H9 (cell line): ENCODE measurements at regions not wholly inside any gene's neighbourhood (a gene's known extent, or its start where the extent isn't known, plus 50 kb on each side); places are given as distances from the start of the nearest gene placed in this dataset.

Source experiments
- DNase-seq: peaks from one replicate; pipeline ENCODE4 v3.0.0-alpha.2; 2017
- H2AFZ ChIP-seq: one replicate; pipeline ENCODE4 v1.6.1; 2013; ENCODE audit warnings: mild to moderate bottlenecking, low read length, control low read depth, moderate library complexity
- H2AK5ac ChIP-seq: 2 replicates; pipeline ENCODE4 v1.6.1; 2013; ENCODE audit warnings: low read length, control low read depth, mixed read lengths; ENCODE audit not compliant: insufficient read length
- H2BK120ac ChIP-seq: one replicate; pipeline ENCODE4 v1.6.1; 2013; ENCODE audit warnings: low read depth, mild to moderate bottlenecking, low read length, control low read depth, inconsistent platforms; ENCODE audit not compliant: poor library complexity, severe bottlenecking
- H2BK12ac ChIP-seq: 2 replicates; pipeline ENCODE4 v1.6.1; 2013; ENCODE audit warnings: low read length, control low read depth, mixed read lengths, low read depth; ENCODE audit not compliant: insufficient read length
- H2BK15ac ChIP-seq: 2 replicates; pipeline ENCODE4 v1.6.1; 2013; ENCODE audit warnings: low read depth, low read length, control low read depth
- H2BK20ac ChIP-seq: one replicate; pipeline ENCODE4 v1.6.1; 2013; ENCODE audit warnings: low read depth, mild to moderate bottlenecking, low read length, control low read depth, inconsistent platforms; ENCODE audit not compliant: poor library complexity, severe bottlenecking
- H2BK5ac ChIP-seq: 2 replicates; pipeline ENCODE4 v1.6.1; 2013; ENCODE audit warnings: low read length, control low read depth, mixed read lengths; ENCODE audit not compliant: insufficient read length
- H3K14ac ChIP-seq: 2 replicates; pipeline ENCODE4 v1.6.1; 2013; ENCODE audit warnings: low read length, control low read depth; ENCODE audit not compliant: insufficient read depth
- H3K18ac ChIP-seq: 2 replicates; pipeline ENCODE4 v1.6.1; 2013; ENCODE audit warnings: low read depth, mild to moderate bottlenecking, mixed read lengths, low read length, control low read depth; ENCODE audit not compliant: insufficient read length
- H3K23ac ChIP-seq: 2 replicates; pipeline ENCODE4 v1.6.1; 2013; ENCODE audit warnings: low read length, control low read depth, mixed read lengths, low read depth; ENCODE audit not compliant: insufficient read length
- H3K23me2 ChIP-seq: 2 replicates; pipeline ENCODE4 v1.6.1; 2013; ENCODE audit warnings: low read depth, mild to moderate bottlenecking, mixed read lengths, low read length, control low read depth; ENCODE audit not compliant: insufficient read length, poor library complexity, severe bottlenecking
- H3K27ac ChIP-seq: 2 replicates; pipeline ENCODE4 v1.5.1; 2013; ENCODE audit warnings: low read length, control low read depth, mixed read lengths, low read depth; ENCODE audit not compliant: insufficient read length
- H3K27me3 ChIP-seq: 2 replicates; pipeline ENCODE4 v1.6.1; 2013; ENCODE audit warnings: low read length, control low read depth, inconsistent platforms; ENCODE audit not compliant: insufficient read depth
- H3K4ac ChIP-seq: 2 replicates; pipeline ENCODE4 v1.6.1; 2013; ENCODE audit warnings: low read depth, mild to moderate bottlenecking, control low read depth, inconsistent platforms, low read length, moderate library complexity
- H3K4me1 ChIP-seq: 2 replicates; pipeline ENCODE4 v1.6.1; 2013; ENCODE audit warnings: low read length, control low read depth, inconsistent platforms; ENCODE audit not compliant: insufficient read depth
- H3K4me2 ChIP-seq: 2 replicates; pipeline ENCODE4 v1.6.1; 2013; ENCODE audit warnings: low read length, control low read depth, mixed read lengths; ENCODE audit not compliant: insufficient read length, insufficient read depth
- H3K56ac ChIP-seq: 2 replicates; pipeline ENCODE4 v1.6.1; 2013; ENCODE audit warnings: low read depth, mild to moderate bottlenecking, mixed read lengths, low read length, control low read depth; ENCODE audit not compliant: insufficient read length
- H3K79me1 ChIP-seq: 2 replicates; pipeline ENCODE4 v1.6.1; 2013; ENCODE audit warnings: low read depth, mild to moderate bottlenecking, moderate library complexity, low read length, control low read depth, inconsistent platforms; ENCODE audit not compliant: insufficient read depth, poor library complexity, severe bottlenecking
- H3K79me2 ChIP-seq: 2 replicates; pipeline ENCODE4 v1.6.1; 2013; ENCODE audit warnings: low read length, control low read depth, inconsistent platforms; ENCODE audit not compliant: insufficient read depth
- H3K9ac ChIP-seq: 2 replicates; pipeline ENCODE4 v1.6.1; 2013; ENCODE audit warnings: low read length, control low read depth, mixed read lengths; ENCODE audit not compliant: insufficient read length; ENCODE audit errors: extremely low read depth
- H3K9me3 ChIP-seq: one replicate; pipeline ENCODE4 v1.6.1; 2013; ENCODE audit warnings: low read depth, low read length, inconsistent platforms; ENCODE audit not compliant: control insufficient read depth
- H3T11ph ChIP-seq: one replicate; pipeline ENCODE4 v1.6.1; 2013; ENCODE audit warnings: mild to moderate bottlenecking, low read length, control low read depth, inconsistent platforms
- H4K20me1 ChIP-seq: one replicate; pipeline ENCODE4 v1.6.1; 2013; ENCODE audit not compliant: control insufficient read depth, insufficient read length, insufficient read depth
- H4K5ac ChIP-seq: 2 replicates; pipeline ENCODE4 v1.6.1; 2013; ENCODE audit warnings: low read depth, mild to moderate bottlenecking, mixed read lengths, low read length, control low read depth; ENCODE audit not compliant: insufficient read length
- H4K8ac ChIP-seq: replicated peaks from 2 replicates; pipeline ENCODE4 v1.6.1; 2013; ENCODE audit warnings: low read length, control low read depth, mixed read lengths, low read depth; ENCODE audit not compliant: insufficient read length
- H4K91ac ChIP-seq: 2 replicates; pipeline ENCODE4 v1.6.1; 2013; ENCODE audit warnings: low read depth, mild to moderate bottlenecking, moderate library complexity, mixed read lengths, low read length, control low read depth; ENCODE audit not compliant: insufficient read length
- H3K27ac Mint-ChIP-seq, 3 experiments: 2 replicates in 2 of 3; 3 replicates in 1 of 3; pipeline ENCODE4 v1.8.0; 2020 to 2021; ENCODE audit warnings: mixed read lengths in 3 of 3, mild to moderate bottlenecking in 1 of 3, moderate library complexity in 1 of 3
- H3K27me3 Mint-ChIP-seq: 2 replicates; pipeline ENCODE4 v1.8.0; 2021; ENCODE audit warnings: low read depth, mild to moderate bottlenecking, moderate library complexity, mixed read lengths
- H3K36me3 Mint-ChIP-seq, 3 experiments: 2 replicates in 2 of 3; 3 replicates in 1 of 3; pipeline ENCODE4 v1.8.0; 2020 to 2021; ENCODE audit warnings: low read depth in 3 of 3, mixed read lengths in 3 of 3; ENCODE audit not compliant: insufficient read depth in 1 of 3
- H3K4me1 Mint-ChIP-seq, 2 experiments: 2 replicates each; pipeline ENCODE4 v1.8.0; 2020; ENCODE audit warnings: mixed read lengths in 2 of 2
- H3K4me3 Mint-ChIP-seq, 2 experiments: 2 replicates in 1 of 2; 3 replicates in 1 of 2; pipeline ENCODE4 v1.8.0; 2020 to 2021; ENCODE audit warnings: mild to moderate bottlenecking in 2 of 2, mixed read lengths in 2 of 2, moderate library complexity in 1 of 2
- H3K9me3 Mint-ChIP-seq, 2 experiments: 2 replicates in 1 of 2; 3 replicates in 1 of 2; pipeline ENCODE4 v1.8.0; 2020; ENCODE audit warnings: mild to moderate bottlenecking in 2 of 2, mixed read lengths in 2 of 2, moderate library complexity in 1 of 2
- WGBS: extraction: QIAGEN DNeasy Blood & Tissue Kit; methylation state at CpG from one replicate; pipeline ENCODE4 v1.1.7; 2013; ENCODE audit warnings: missing lambda C conversion rate, low lambda C conversion rate, mixed read lengths; ENCODE audit not compliant: insufficient read length; ENCODE audit errors: extremely low coverage; 5-methylcytosine and 5-hydroxymethylcytosine counted together
- TF ChIP-seq, protein P1 (sequence below): fragments of 200-600 bp; sonication (generic); conservative IDR thresholded peaks from 3 replicates; pipeline ENCODE4 v1.8.0; 2021; ENCODE audit warnings: antibody characterized with exemption, mild to moderate bottlenecking

DNA sequence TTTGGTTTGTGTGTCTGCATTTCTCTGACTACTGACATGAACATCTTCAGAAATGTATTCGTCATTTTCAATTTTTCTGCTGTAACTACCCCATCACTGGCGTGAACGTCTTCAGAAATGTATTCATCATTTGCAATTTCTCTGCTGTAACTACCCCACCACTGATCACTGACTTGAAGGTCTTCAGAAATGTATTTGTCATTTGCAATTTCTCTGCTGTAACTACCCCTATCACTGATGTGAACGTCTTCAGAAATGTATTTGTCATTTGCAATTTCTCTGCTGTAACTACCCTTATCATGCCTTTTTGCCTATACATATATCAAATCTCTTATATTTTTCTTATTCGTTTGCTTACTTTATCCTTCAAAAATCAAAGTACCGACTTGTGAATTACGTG is 274.0 kb downstream of the EFNB2 start:
- peaks cover 14% of the 10 kb centered on the region in 2 experiments for H3K9me3 Mint-ChIP-seq
- H3K14ac ChIP-seq: no peak overlapping the region
- H3K4me1 Mint-ChIP-seq: no peaks in the 10 kb centered on the region
- no peak overlapping the region for H3K9ac ChIP-seq
- H3K4me3 Mint-ChIP-seq: no peak overlapping the region
- no peak overlapping the region for H2BK5ac ChIP-seq
- no peaks in the 10 kb centered on the region for H3K27me3 ChIP-seq
- H2BK15ac ChIP-seq: no peak overlapping the region
- no peaks in the 10 kb centered on the region for H3K79me1 ChIP-seq
- no peak overlapping the region for H3K4ac ChIP-seq
- H3K36me3 Mint-ChIP-seq: peaks cover 5 to 16% (median 9%) of the 10 kb centered on the region in 3 experiments
- H3K27ac Mint-ChIP-seq: no peak overlapping the region
- H3T11ph ChIP-seq: no peak overlapping the region
- no peak overlapping the region for H2AFZ ChIP-seq
- H3K9me3 ChIP-seq: no peaks in the 10 kb centered on the region
- H3K23me2 ChIP-seq: no peaks in the 10 kb centered on the region
- H4K5ac ChIP-seq: no peak overlapping the region
- H2BK120ac ChIP-seq: no peak overlapping the region
- H4K91ac ChIP-seq: no peak overlapping the region
- no peak overlapping the region for H3K18ac ChIP-seq
- H2AK5ac ChIP-seq: no peak overlapping the region
- no peaks in the 10 kb centered on the region for H3K79me2 ChIP-seq
- H4K20me1 ChIP-seq: no peaks in the 10 kb centered on the region
- no peak overlapping the region for H3K27ac ChIP-seq
- H3K4me2 ChIP-seq: no peak overlapping the region
- H3K23ac ChIP-seq: no peak overlapping the region
- TF ChIP-seq, protein P1, sequence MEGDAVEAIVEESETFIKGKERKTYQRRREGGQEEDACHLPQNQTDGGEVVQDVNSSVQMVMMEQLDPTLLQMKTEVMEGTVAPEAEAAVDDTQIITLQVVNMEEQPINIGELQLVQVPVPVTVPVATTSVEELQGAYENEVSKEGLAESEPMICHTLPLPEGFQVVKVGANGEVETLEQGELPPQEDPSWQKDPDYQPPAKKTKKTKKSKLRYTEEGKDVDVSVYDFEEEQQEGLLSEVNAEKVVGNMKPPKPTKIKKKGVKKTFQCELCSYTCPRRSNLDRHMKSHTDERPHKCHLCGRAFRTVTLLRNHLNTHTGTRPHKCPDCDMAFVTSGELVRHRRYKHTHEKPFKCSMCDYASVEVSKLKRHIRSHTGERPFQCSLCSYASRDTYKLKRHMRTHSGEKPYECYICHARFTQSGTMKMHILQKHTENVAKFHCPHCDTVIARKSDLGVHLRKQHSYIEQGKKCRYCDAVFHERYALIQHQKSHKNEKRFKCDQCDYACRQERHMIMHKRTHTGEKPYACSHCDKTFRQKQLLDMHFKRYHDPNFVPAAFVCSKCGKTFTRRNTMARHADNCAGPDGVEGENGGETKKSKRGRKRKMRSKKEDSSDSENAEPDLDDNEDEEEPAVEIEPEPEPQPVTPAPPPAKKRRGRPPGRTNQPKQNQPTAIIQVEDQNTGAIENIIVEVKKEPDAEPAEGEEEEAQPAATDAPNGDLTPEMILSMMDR: no peak
- H4K8ac ChIP-seq: no peak overlapping the region
- no peak overlapping the region for H3K56ac ChIP-seq
- DNase-seq: no peak
- no peaks in the 10 kb centered on the region for H3K4me1 ChIP-seq
- H3K27me3 Mint-ChIP-seq: no peaks in the 10 kb centered on the region
- no peak overlapping the region for H2BK12ac ChIP-seq
- no peak overlapping the region for H2BK20ac ChIP-seq
- WGBS: 100% methylated on average over 2 of the region's 7 CpGs
